ENCODE measurements at regions not wholly inside any gene's neighbourhood (a gene's known extent, or its start where the extent isn't known, plus 50 kb on each side); places are given as distances from the start of the nearest gene placed in this dataset.

- TF ChIP-seq, protein P1, sequence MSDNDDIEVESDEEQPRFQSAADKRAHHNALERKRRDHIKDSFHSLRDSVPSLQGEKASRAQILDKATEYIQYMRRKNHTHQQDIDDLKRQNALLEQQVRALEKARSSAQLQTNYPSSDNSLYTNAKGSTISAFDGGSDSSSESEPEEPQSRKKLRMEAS (IDR thresholded peaks at IDR 0.05), result no peak
- TF ChIP-seq, protein P2, sequence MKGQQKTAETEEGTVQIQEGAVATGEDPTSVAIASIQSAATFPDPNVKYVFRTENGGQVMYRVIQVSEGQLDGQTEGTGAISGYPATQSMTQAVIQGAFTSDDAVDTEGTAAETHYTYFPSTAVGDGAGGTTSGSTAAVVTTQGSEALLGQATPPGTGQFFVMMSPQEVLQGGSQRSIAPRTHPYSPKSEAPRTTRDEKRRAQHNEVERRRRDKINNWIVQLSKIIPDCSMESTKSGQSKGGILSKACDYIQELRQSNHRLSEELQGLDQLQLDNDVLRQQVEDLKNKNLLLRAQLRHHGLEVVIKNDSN (IDR thresholded peaks at IDR 0.05), result no peak
- TF ChIP-seq ZBTB7A (IDR thresholded peaks at IDR 0.05; ENCODE audit: low read depth) (no peak), EP300 (IDR thresholded peaks at IDR 0.05; ENCODE audit: borderline replicate concordance) (no peak), TEAD4 (IDR thresholded peaks at IDR 0.05) (no peak), TCF12 (IDR thresholded peaks at IDR 0.05; ENCODE audit: low read depth) (no peak), EGR1 (IDR thresholded peaks at IDR 0.05) (no peak), CEBPB (IDR thresholded peaks at IDR 0.05) (no peak), CREB1 (IDR thresholded peaks at IDR 0.05; ENCODE audit: low read depth) (no peak), TAF1 (IDR thresholded peaks at IDR 0.05; ENCODE audit: low read depth) (no peak), YY1 (IDR thresholded peaks at IDR 0.05; ENCODE audit: low read depth) (no peak), REST (IDR thresholded peaks at IDR 0.05; ENCODE audit: low read depth) (no peak), FOXM1 (IDR thresholded peaks at IDR 0.05; ENCODE audit: borderline replicate concordance, low read depth) (no peak), RAD21 (IDR thresholded peaks at IDR 0.05; ENCODE audit: low read depth) (no peak), NFIC (IDR thresholded peaks at IDR 0.05) (no peak)
Observed at GRCh38 chr20:57087102-57087501, 179.3 kb downstream of the BMP7 start.

DNA sequence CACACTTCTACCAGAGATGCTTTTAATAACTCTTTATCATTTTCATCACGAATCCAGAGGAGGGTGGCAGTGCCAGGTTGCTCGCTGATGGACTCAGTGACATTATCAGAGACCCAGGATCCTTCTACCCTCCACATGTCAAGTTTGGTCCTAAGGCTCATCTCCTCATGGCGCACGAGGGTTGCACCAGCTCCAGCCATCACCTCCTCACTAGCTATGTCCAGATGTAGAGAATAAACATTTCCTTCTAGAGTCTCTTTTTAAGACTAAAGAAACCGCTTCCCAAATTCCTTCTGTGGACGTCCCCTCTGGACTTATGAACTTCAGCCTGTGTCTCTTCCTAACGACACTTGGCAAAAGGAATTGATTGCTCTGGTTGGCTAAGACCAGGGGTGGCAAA is 178.7 kb downstream of the BMP7 start:
- TF ChIP-seq RAD21 (IDR thresholded peaks at IDR 0.05; ENCODE audit: low read depth), result no peak
- no peak for TF ChIP-seq NFIC (IDR thresholded peaks at IDR 0.05)
- no peak for TF ChIP-seq CEBPB (IDR thresholded peaks at IDR 0.05)
- TF ChIP-seq CREB1 (IDR thresholded peaks at IDR 0.05; ENCODE audit: low read depth), result no peak
- TF ChIP-seq, protein P2 (IDR thresholded peaks at IDR 0.05), result no peak
- no peak for TF ChIP-seq EP300 (IDR thresholded peaks at IDR 0.05; ENCODE audit: borderline replicate concordance)
- TF ChIP-seq TCF12 (IDR thresholded peaks at IDR 0.05; ENCODE audit: low read depth), result no peak
- no peak for TF ChIP-seq EGR1 (IDR thresholded peaks at IDR 0.05)
- no peak for TF ChIP-seq REST (IDR thresholded peaks at IDR 0.05; ENCODE audit: low read depth)
- TF ChIP-seq, protein P1 (IDR thresholded peaks at IDR 0.05), result no peak
- TF ChIP-seq ZBTB7A (IDR thresholded peaks at IDR 0.05; ENCODE audit: low read depth), result no peak
- no peak for TF ChIP-seq YY1 (IDR thresholded peaks at IDR 0.05; ENCODE audit: low read depth)
- no peak for TF ChIP-seq TAF1 (IDR thresholded peaks at IDR 0.05; ENCODE audit: low read depth)
- no peak for TF ChIP-seq TEAD4 (IDR thresholded peaks at IDR 0.05)
- TF ChIP-seq FOXM1 (IDR thresholded peaks at IDR 0.05; ENCODE audit: borderline replicate concordance, low read depth), result no peak

DNA sequence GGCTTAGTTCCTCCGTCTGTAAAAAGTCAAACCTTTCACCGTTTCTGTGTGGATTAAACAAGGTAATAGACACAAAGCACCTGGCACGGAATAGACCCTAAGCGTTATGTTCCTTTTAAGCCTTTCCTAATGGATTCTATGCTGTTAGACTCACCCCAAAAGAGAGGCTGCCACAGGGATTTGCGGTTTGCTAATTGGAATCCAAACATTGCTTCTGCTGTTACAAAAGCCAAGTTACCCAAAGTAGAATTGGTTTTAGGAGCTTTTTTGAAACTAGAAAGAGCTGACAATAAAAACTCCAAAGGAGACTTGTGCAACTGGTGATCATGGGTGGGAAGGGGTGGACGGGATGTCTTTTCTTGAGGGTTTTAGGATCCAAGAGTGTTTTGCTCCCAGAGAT is 178.0 kb downstream of the BMP7 start:
- TF ChIP-seq TAF1 (IDR thresholded peaks at IDR 0.05; ENCODE audit: low read depth) (no peak), TEAD4 (IDR thresholded peaks at IDR 0.05) (no peak), EP300 (IDR thresholded peaks at IDR 0.05; ENCODE audit: borderline replicate concordance) (no peak)

DNA sequence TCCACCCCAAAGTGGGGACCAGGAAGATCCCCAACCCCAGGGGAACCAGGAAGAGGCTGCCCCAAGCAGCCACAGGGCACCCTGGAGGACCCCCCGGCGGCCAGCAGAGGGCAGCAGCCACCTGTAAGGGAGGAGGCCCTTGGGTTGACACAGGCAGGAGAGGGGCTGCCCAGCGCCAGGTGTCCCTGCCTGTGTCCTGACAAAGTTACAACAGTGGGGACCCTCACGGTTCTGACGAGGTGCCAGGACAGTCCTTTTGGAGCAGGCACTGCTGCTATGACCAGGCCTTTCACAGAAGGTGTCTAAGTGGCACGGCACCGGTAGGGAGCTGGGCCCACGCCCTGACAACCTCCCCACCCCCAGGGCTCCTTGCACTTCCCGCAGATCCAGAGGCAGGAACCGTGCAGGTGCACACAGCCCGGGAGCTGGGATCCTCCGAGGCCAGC is 176.7 kb downstream of the BMP7 start:
- TF ChIP-seq RAD21 (IDR thresholded peaks at IDR 0.05; ENCODE audit: low read depth), result peak; percentile 81
- TF ChIP-seq NFIC (IDR thresholded peaks at IDR 0.05), result no peak

- peak; percentile 56 for TF ChIP-seq EGR1 (IDR thresholded peaks at IDR 0.05)
- TF ChIP-seq TCF12 (IDR thresholded peaks at IDR 0.05; ENCODE audit: low read depth), result no peak
- no peak for TF ChIP-seq RAD21 (IDR thresholded peaks at IDR 0.05; ENCODE audit: low read depth)
- no peak for TF ChIP-seq NFIC (IDR thresholded peaks at IDR 0.05)
Observed at GRCh38 chr20:57090590-57091560, 175.6 kb downstream of the BMP7 start.

- TF ChIP-seq RAD21 (IDR thresholded peaks at IDR 0.05; ENCODE audit: low read depth) (no peak), CEBPB (IDR thresholded peaks at IDR 0.05) (no peak), EP300 (IDR thresholded peaks at IDR 0.05; ENCODE audit: borderline replicate concordance) (no peak), EGR1 (IDR thresholded peaks at IDR 0.05) (no peak), NFIC (IDR thresholded peaks at IDR 0.05) (no peak), TEAD4 (IDR thresholded peaks at IDR 0.05) (no peak), CREB1 (IDR thresholded peaks at IDR 0.05; ENCODE audit: low read depth) (no peak), TAF1 (IDR thresholded peaks at IDR 0.05; ENCODE audit: low read depth) (no peak), ZBTB7A (IDR thresholded peaks at IDR 0.05; ENCODE audit: low read depth) (no peak)
- TF ChIP-seq, protein P1 (IDR thresholded peaks at IDR 0.05), result no peak
Observed at GRCh38 chr20:57091748-57092111, 174.7 kb downstream of the BMP7 start.

All from Ishikawa (cell line).